Aorta (tissue), 5 donors: ENCODE measurements at regions not wholly inside any gene's neighbourhood (a gene's known extent, or its start where the extent isn't known, plus 50 kb on each side); places are given as distances from the start of the nearest gene placed in this dataset.

Experiments
- ATAC-seq: fragments of 200-7000 bp; cut with Tn5 transposase; one replicate; pipeline ENCODE4 v1.9.1; 2022; ENCODE audit warnings: moderate library complexity; ENCODE audit not compliant: low FRiP score
- DNase-seq, 2 donors: peaks; one replicate each; pipeline ENCODE4 v3.0.0-alpha.2; 2020
- H3K27ac ChIP-seq, 2 donors: one replicate each; pipeline ENCODE4 v1.5.1; 2013; ENCODE audit warnings: low read length in 2 of 2, mild to moderate bottlenecking in 2 of 2, moderate library complexity in 2 of 2, control low read depth in 1 of 2, inconsistent platforms in 1 of 2, low read depth in 1 of 2
- H3K27me3 ChIP-seq, 2 donors: one replicate each; pipeline ENCODE4 v1.6.1; 2013; ENCODE audit warnings: control low read depth in 1 of 2, low read length in 1 of 2, mild to moderate bottlenecking in 1 of 2, moderate library complexity in 1 of 2; ENCODE audit not compliant: insufficient read depth in 2 of 2, control insufficient read depth in 1 of 2
- H3K36me3 ChIP-seq, 2 donors: one replicate each; pipeline ENCODE4 v1.6.1; 2013; ENCODE audit warnings: control low read depth in 1 of 2, low read length in 1 of 2, mild to moderate bottlenecking in 1 of 2; ENCODE audit not compliant: insufficient read depth in 2 of 2, control insufficient read depth in 1 of 2
- H3K4me1 ChIP-seq, 2 donors: one replicate each; pipeline ENCODE4 v1.6.1; 2013; ENCODE audit warnings: low read length in 2 of 2, control low read depth in 1 of 2, mild to moderate bottlenecking in 1 of 2, moderate library complexity in 1 of 2; ENCODE audit not compliant: insufficient read depth in 2 of 2, control insufficient read depth in 1 of 2
- H3K4me3 ChIP-seq, 2 donors: one replicate each; pipeline ENCODE4 v1.5.1; 2013; ENCODE audit warnings: low read length in 2 of 2, control low read depth in 1 of 2, mild to moderate bottlenecking in 1 of 2
- H3K9me3 ChIP-seq: one replicate; pipeline ENCODE4 v1.6.1; 2013; ENCODE audit warnings: mild to moderate bottlenecking, low read length; ENCODE audit not compliant: control insufficient read depth
- WGBS, 2 donors: extraction: QIAGEN DNeasy Blood & Tissue Kit; methylation state at CpG; one replicate each; pipeline ENCODE4 v1.1.7; 2013; 5-methylcytosine and 5-hydroxymethylcytosine counted together
- intact Hi-C, 2 donors: fragments of 100-400 bp; cut with DNase I; formaldehyde crosslinking; loops; one replicate each; pipeline versions ENCODE4 v1.14.2 to v1.15.0; 2022
- donor health status: healthy with polysubstance abuse.
- donor health status: Bipolar disorder and iron deficiency.
- donor health status: DM: no; HTN: no; CAD: no.
- donor health status: DM: no; HTN: no; CAD: no.
- donor health status: DM: yes; HTN: yes; CAD: no.

DNA sequence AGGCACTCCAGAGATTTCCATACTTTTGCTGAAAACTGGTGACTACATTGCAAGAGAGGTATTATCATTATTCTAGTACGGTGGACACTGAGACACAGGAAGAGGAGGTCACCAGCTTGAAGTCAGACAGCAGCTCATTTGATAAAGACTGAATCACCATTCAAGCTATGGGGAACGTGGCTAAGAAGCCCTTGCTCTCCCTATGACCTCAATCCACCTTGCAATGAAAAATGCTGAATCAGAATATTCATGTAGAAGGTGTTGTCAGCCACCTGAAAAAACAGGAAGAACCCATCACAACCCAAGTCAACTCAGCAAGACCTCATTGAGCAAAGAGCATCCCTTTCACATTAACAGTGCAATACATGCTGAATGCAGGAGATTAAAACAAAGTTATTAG is 59.0 kb upstream of the FGGY start:
- H3K27me3 ChIP-seq, result no peaks in the 10 kb centered on the region
- H3K4me3 ChIP-seq, result no peak overlapping the region
- intact Hi-C loops, result no loop called here
- DNase-seq (no peak), ATAC-seq (no peak)
- H3K9me3 ChIP-seq, result no peaks in the 10 kb centered on the region
- peaks cover 0 to 3% of the 10 kb centered on the region in 2 donors for H3K4me1 ChIP-seq
- H3K27ac ChIP-seq, result no peak overlapping the region
- no peaks in the 10 kb centered on the region for H3K36me3 ChIP-seq
- WGBS, 2 donors, result 83 to 89% methylated on average over 2 of the region's 2 CpGs

GRCh38 chr1:59238333-59238934 is 58.5 kb upstream of the FGGY start:
- 83 to 86% methylated on average over 5 of the region's 5 CpGs for WGBS, 2 donors
- ATAC-seq (no peak), DNase-seq (no peak)
- H3K4me3 ChIP-seq, result no peak overlapping the region
- H3K27me3 ChIP-seq, result no peaks in the 10 kb centered on the region
- intact Hi-C loops, result no loop called here
- H3K9me3 ChIP-seq, result no peaks in the 10 kb centered on the region
- H3K27ac ChIP-seq, result no peak overlapping the region
- H3K36me3 ChIP-seq, result no peaks in the 10 kb centered on the region
- peaks cover 0 to 3% of the 10 kb centered on the region in 2 donors for H3K4me1 ChIP-seq

DNA sequence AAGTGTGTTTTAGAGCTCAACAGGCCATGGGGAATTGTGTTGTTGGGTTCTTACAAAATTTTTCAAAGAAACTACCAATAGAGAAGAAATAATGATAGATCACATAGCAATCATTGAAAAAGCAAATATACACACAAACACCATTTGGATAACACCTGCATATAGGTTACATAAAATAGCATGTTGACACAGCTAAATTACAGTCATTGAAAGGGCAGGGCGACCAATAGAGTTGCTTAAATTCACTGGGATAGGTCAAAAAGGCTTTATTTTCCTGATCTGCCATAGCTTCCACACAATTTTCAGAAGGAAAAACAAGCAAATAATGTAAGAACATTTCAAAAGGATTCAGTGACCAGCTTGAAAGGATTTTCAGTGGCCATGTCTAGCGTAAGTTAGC is 57.9 kb upstream of the FGGY start:
- DNase-seq, result no peak
- Histone ChIP-seq H3K9me3 (no peaks in the 10 kb centered on the region), H3K27me3 (no peaks in the 10 kb centered on the region), H3K4me1 (peaks cover 0 to 3% of the 10 kb centered on the region in 2 donors), H3K36me3 (no peaks in the 10 kb centered on the region), H3K4me3 (no peak overlapping the region), H3K27ac (no peak overlapping the region)
- no peak for ATAC-seq
- 98 to 99% methylated on average over 2 of the region's 2 CpGs for WGBS, 2 donors
- intact Hi-C loops, result no loop called here

DNA sequence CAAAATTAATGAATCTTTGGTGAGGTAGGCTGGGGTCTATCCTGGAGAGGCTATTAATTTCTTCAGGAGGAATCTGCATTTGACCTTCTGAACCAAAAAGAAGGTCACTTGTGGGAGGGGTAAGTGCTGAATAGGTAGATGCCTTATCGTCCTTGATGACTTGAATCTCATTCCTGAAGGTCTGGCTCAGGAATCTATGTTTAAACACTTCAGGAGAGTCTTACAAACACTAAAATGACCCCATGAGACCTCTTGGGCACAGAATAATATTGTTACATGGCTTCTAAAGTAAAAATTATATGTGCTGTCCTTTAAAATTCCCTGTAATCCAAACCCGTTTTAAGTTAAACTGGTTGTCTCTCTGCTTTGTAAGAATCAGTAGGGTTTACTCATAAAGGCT is 55.0 kb upstream of the FGGY start:
- H3K27me3 ChIP-seq, result no peaks in the 10 kb centered on the region
- H3K4me1 ChIP-seq, result peaks cover 0 to 3% of the 10 kb centered on the region in 2 donors
- WGBS, 2 donors, result 37 to 38% methylated on average over 2 of the region's 2 CpGs
- H3K9me3 ChIP-seq, result no peaks in the 10 kb centered on the region
- DNase-seq (no peak), ATAC-seq (no peak)
- intact Hi-C loops, result no loop called here
- no peak overlapping the region for H3K4me3 ChIP-seq
- no peaks in the 10 kb centered on the region for H3K36me3 ChIP-seq
- no peak overlapping the region for H3K27ac ChIP-seq

DNA sequence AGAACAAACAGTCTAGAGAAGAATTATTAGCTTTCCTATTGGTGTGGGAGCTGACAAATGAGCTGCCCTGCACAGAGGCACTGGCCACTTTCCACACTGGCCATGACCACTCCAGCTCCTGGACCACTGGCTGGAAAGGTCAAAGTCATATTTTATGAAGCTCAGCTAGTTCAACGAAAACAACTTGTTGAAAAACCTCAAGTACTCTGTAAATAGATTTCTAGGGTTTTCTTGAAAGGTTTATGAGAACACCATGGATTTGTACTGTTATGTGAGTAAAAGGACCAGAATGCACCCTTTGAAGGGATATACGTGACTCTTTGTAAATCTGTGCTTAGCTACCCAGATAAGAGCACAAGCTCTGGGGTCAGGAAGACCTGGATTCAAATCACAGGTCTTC is 54.5 kb upstream of the FGGY start:
- peak; percentile 74 for ATAC-seq
- Histone ChIP-seq H3K27me3 (no peaks in the 10 kb centered on the region), H3K27ac (no peak overlapping the region), H3K9me3 (no peaks in the 10 kb centered on the region), H3K36me3 (no peaks in the 10 kb centered on the region), H3K4me3 (no peak overlapping the region), H3K4me1 (peaks cover 0 to 3% of the 10 kb centered on the region in 2 donors)
- 10 to 20% methylated on average over 2 of the region's 2 CpGs for WGBS, 2 donors
- DNase-seq, result no peak
- intact Hi-C loops, result no loop called here

GRCh38 chr1:59243550-59243949 is 53.3 kb upstream of the FGGY start:
- no peak for DNase-seq
- H3K9me3 ChIP-seq, result no peaks in the 10 kb centered on the region
- H3K4me3 ChIP-seq, result no peak overlapping the region
- H3K27me3 ChIP-seq, result no peaks in the 10 kb centered on the region
- peaks cover 0 to 3% of the 10 kb centered on the region in 2 donors for H3K4me1 ChIP-seq
- H3K36me3 ChIP-seq, result no peaks in the 10 kb centered on the region
- intact Hi-C loops, result no loop called here
- no peak overlapping the region for H3K27ac ChIP-seq
- ATAC-seq, result no peak

DNA sequence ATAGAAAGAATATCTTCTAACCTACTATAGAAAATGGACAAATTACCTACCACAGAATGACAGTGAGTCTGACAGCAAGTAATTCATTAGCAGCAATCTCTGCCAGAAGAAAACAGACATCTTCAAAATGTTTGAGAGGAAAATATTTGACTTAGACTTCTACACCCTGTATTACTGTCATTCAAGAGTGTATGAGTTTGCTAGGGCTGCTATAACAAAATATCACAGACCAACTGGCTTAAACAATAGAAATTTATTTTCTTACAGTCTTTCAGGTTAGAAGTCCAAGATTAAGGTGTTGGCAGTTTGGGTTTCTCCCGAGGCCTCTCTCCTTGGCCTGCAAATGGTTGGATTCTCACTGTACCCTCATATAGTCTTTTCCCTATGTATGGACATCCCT is 52.9 kb upstream of the FGGY start:
- no peak for ATAC-seq
- Histone ChIP-seq H3K9me3 (no peaks in the 10 kb centered on the region), H3K4me1 (peaks cover 0 to 3% of the 10 kb centered on the region in 2 donors), H3K27ac (no peak overlapping the region), H3K4me3 (no peak overlapping the region), H3K36me3 (no peaks in the 10 kb centered on the region), H3K27me3 (no peaks in the 10 kb centered on the region)
- intact Hi-C loops, result no loop called here
- no peak for DNase-seq
- 93 to 95% methylated on average over 1 of the region's 1 CpG for WGBS, 2 donors

DNA sequence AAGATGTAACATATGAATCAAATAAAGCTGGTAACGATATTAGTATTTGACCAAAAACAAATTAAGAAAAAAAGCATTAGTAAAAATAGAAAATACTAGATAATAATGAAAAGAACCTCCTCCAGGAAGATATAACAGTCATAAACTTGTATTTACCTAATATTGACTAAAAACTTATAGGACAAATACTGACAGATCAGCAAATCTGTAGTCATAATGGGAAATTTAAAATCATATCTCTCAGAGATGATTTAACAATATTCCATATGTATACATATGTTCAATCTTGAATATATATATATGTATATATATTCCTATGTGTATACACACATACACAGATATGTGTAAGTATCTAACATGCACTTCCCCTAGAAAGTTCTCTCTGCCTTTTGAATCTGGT is 52.0 kb upstream of the FGGY start:
- H3K4me3 ChIP-seq, result no peak overlapping the region
- H3K9me3 ChIP-seq, result no peaks in the 10 kb centered on the region
- no peak overlapping the region for H3K27ac ChIP-seq
- 93 to 98% methylated on average over 1 of the region's 1 CpG for WGBS, 2 donors
- ATAC-seq (no peak), DNase-seq (no peak)
- intact Hi-C loops, result no loop called here
- H3K27me3 ChIP-seq, result no peaks in the 10 kb centered on the region
- H3K4me1 ChIP-seq, result peaks cover 3 to 5% of the 10 kb centered on the region in 2 donors
- no peaks in the 10 kb centered on the region for H3K36me3 ChIP-seq
